HEK293T (cell line): ENCODE measurements at regions not wholly inside any gene's neighbourhood (a gene's known extent, or its start where the extent isn't known, plus 50 kb on each side); places are given as distances from the start of the nearest gene placed in this dataset.

ENCODE experiments used
- FOXA1 ChIP-seq: fragments of 450-650 bp; IDR thresholded peaks from 2 replicates; pipeline ENCODE4 v1.6.1; 2016; ENCODE audit warnings: mild to moderate bottlenecking
- FOXK2 ChIP-seq: fragments of 450-650 bp; IDR thresholded peaks from 2 replicates; pipeline ENCODE4 v1.6.1; 2016; ENCODE audit warnings: mild to moderate bottlenecking
- FOXM1 ChIP-seq: fragments of 450-650 bp; IDR thresholded peaks from 2 replicates; pipeline ENCODE4 v1.6.1; 2017; ENCODE audit warnings: mild to moderate bottlenecking, borderline replicate concordance
- HDGF ChIP-seq: fragments of 450-650 bp; IDR thresholded peaks from 2 replicates; pipeline ENCODE4 v1.6.1; 2017; ENCODE audit warnings: antibody characterized with exemption, borderline replicate concordance
- NFRKB ChIP-seq: fragments of 450-650 bp; IDR thresholded peaks from 2 replicates; pipeline ENCODE4 v1.6.1; 2016; ENCODE audit warnings: mild to moderate bottlenecking, moderate library complexity
- TARDBP ChIP-seq: fragments of 450-650 bp; IDR thresholded peaks from 2 replicates; pipeline ENCODE4 v1.6.1; 2016
- ZNF384 ChIP-seq: fragments of 450-650 bp; IDR thresholded peaks from 2 replicates; pipeline ENCODE4 v1.6.1; 2016

DNA sequence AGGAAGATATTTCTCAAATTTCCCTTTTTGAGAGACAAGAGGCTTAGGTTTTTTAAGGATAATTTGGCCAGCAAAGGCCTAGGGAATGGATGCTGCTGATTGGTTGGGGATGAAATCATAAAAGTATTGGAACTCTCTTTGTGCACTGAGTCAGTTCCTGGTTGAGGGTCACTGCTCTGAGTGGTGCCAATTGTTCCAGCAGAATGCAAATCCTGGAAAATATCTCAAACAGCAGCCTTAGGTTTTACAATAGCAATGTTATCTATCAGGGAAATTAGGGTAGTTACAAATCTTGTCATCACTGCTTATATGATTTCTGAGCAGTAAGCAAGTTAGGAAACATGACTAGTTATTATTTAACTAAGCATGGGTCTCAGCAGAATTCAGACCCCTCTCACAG is 96.2 kb downstream of the RAD51AP2 start:
- no peak for TF ChIP-seq FOXM1
- TF ChIP-seq NFRKB, result no peak
- TF ChIP-seq ZNF384, result no peak
- no peak for TF ChIP-seq FOXK2
- no peak for TF ChIP-seq FOXA1
- TF ChIP-seq HDGF, result no peak
- TF ChIP-seq TARDBP, result no peak
